ENCODE measurements at regions not wholly inside any gene's neighbourhood (a gene's known extent, or its start where the extent isn't known, plus 50 kb on each side); places are given as distances from the start of the nearest gene placed in this dataset.

- no peak for FAIRE-seq
- intact Hi-C loops (cut with micrococcal nuclease) (no loop called here), dilution Hi-C loops (cut with MboI; ENCODE audit: extremely low pct_ligation_motif_present, low sequenced_read_pairs) (no loop called here)
- H3K27ac ChIP-seq (ENCODE audit: insufficient read depth, low read depth, low read length) = no peak overlapping the region
- no peak for DNase-seq (ENCODE audit: low read depth, low spot score)
- peaks cover 3% of the 10 kb centered on the region for H3K9me3 ChIP-seq (replicated peaks; ENCODE audit: control insufficient read depth, insufficient read depth, low read length)
- no TSS peak for BruUV-seq (replicated peaks)
- H3K27me3 ChIP-seq (ENCODE audit: control insufficient read depth in 2 of 2, insufficient read depth in 2 of 2, low read length in 2 of 2) = no peaks in the 10 kb centered on the region
- no peak for TF ChIP-seq MYC (IDR thresholded peaks at IDR 0.05; ENCODE audit: low read depth, low read length)
- no peak for TF ChIP-seq GATA2 (IDR thresholded peaks at IDR 0.05; ENCODE audit: insufficient read depth, insufficient read length, low read depth, low read length)
- TF ChIP-seq POLR2AphosphoS5 (IDR thresholded peaks at IDR 0.05; ENCODE audit: insufficient read depth, low read depth, low read length) = no peak
- TF ChIP-seq MAX (IDR thresholded peaks at IDR 0.05; ENCODE audit: insufficient read depth, insufficient read length) = no peak
- no peak for TF ChIP-seq EZH2 (IDR thresholded peaks at IDR 0.05; ENCODE audit: borderline replicate concordance, low read depth, low read length, severe bottlenecking)
- no peak for TF ChIP-seq POLR2A (IDR thresholded peaks at IDR 0.05; ENCODE audit: low read depth, low read length)
- no peak for TF ChIP-seq JUN (IDR thresholded peaks at IDR 0.05; ENCODE audit: borderline replicate concordance, insufficient read depth, insufficient read length, low read depth)
- no peak for TF ChIP-seq CTCF (IDR thresholded peaks at IDR 0.05; ENCODE audit: extremely low read depth in 1 of 2, insufficient read depth in 1 of 2, low read depth in 1 of 2, low read length in 2 of 2)
- no peak for TF ChIP-seq FOS (IDR thresholded peaks at IDR 0.05; ENCODE audit: borderline replicate concordance, insufficient read depth, low read length)
- H2AFZ ChIP-seq (ENCODE audit: low read depth, low read length) = no peak overlapping the region
- no peak overlapping the region for H3K4me2 ChIP-seq (ENCODE audit: insufficient read depth, low read length)
- no peaks in the 10 kb centered on the region for H3K4me1 ChIP-seq (ENCODE audit: control insufficient read depth, extremely low read depth, insufficient read depth, low read length)
- H3K36me3 ChIP-seq (ENCODE audit: control insufficient read depth in 2 of 2, extremely low read depth in 1 of 2, insufficient read depth in 2 of 2, low read length in 2 of 2) = no peaks in the 10 kb centered on the region
- no peak overlapping the region for H3K9ac ChIP-seq (replicated peaks; ENCODE audit: extremely low read depth, insufficient read depth, low read length)
- no peak overlapping the region for H3K4me3 ChIP-seq (replicated peaks in 1 of 3; ENCODE audit: insufficient read depth in 1 of 3, low read depth in 1 of 3, low read length in 3 of 3)
- ChIA-PET CTCF (no interaction called here), POLR2A (no interaction called here)
- H3K9me1 ChIP-seq (replicated peaks; ENCODE audit: control insufficient read depth, extremely low read depth, insufficient read depth, low read length) = no peaks in the 10 kb centered on the region
- no peaks in the 10 kb centered on the region for H3K79me2 ChIP-seq (ENCODE audit: control insufficient read depth, insufficient read depth, low read length)
- no peaks in the 10 kb centered on the region for H4K20me1 ChIP-seq (replicated peaks; ENCODE audit: control insufficient read depth, extremely low read depth, insufficient read depth, low read length)
Observed at GRCh38 chr5:118657576-118657975, 330.8 kb downstream of the DTWD2 start.
